Hypothalamus (tissue), 51 donors: ENCODE measurements at regions not wholly inside any gene's neighbourhood (a gene's known extent, or its start where the extent isn't known, plus 50 kb on each side); places are given as distances from the start of the nearest gene placed in this dataset.
A peak's percentile ranks its signal among the peaks of the same experiment; 100 is the strongest.
"Not testable (repeated sequence)": the region's sequence is repeated elsewhere in the genome, so short reads cannot be mapped to it uniquely, and the experiment has no call there.

Source experiments
- DNase-seq, 51 donors: peaks; one replicate each; lab custom pipeline; 2025; lab: John Stamatoyannopoulos, UW

GRCh38 chr7:114799628-114800028 is 122.3 kb upstream of the MDFIC start:
- DNase-seq, result no peak

- DNase-seq, result no peak
Observed at GRCh38 chr7:114802632-114803031, 119.3 kb upstream of the MDFIC start.

- DNase-seq, result no peak
Observed at GRCh38 chr7:114806590-114807162, 115.2 kb upstream of the MDFIC start.

GRCh38 chr7:114812570-114812969 is 109.3 kb upstream of the MDFIC start:
- DNase-seq, result no peak

GRCh38 chr7:114813624-114814023 is 108.3 kb upstream of the MDFIC start:
- no peak for DNase-seq

- not testable (repeated sequence) for DNase-seq
Observed at GRCh38 chr7:114817036-114817435, 104.9 kb upstream of the MDFIC start.

- no peak for DNase-seq
Observed at GRCh38 chr7:114818501-114818900, 103.4 kb upstream of the MDFIC start.

GRCh38 chr7:114819616-114820362 is 102.1 kb upstream of the MDFIC start:
- no peak for DNase-seq

GRCh38 chr7:114821030-114821900 is 100.6 kb upstream of the MDFIC start:
- DNase-seq, result no peak

GRCh38 chr7:114822131-114822530 is 99.8 kb upstream of the MDFIC start:
- no peak for DNase-seq

- DNase-seq, result no peak
Observed at GRCh38 chr7:114822844-114823243, 99.0 kb upstream of the MDFIC start.

- peak in 1 of 51 donors; percentile 0 for DNase-seq
Observed at GRCh38 chr7:114823290-114823689, 98.6 kb upstream of the MDFIC start.

- no peak for DNase-seq
Observed at GRCh38 chr7:114825423-114825951, 96.4 kb upstream of the MDFIC start.

- DNase-seq, result no peak
Observed at GRCh38 chr7:114830952-114831351, 90.9 kb upstream of the MDFIC start.

GRCh38 chr7:114832906-114833595 is 88.8 kb upstream of the MDFIC start:
- no peak for DNase-seq

GRCh38 chr7:114835303-114835702 is 86.6 kb upstream of the MDFIC start:
- DNase-seq, result no peak

- DNase-seq, result no peak
Observed at GRCh38 chr7:114835861-114836260, 86.0 kb upstream of the MDFIC start.

- no peak for DNase-seq
Observed at GRCh38 chr7:114842551-114843065, 79.3 kb upstream of the MDFIC start.

- no peak for DNase-seq
Observed at GRCh38 chr7:114843102-114843501, 78.8 kb upstream of the MDFIC start.

- no peak for DNase-seq
Observed at GRCh38 chr7:114851406-114852061, 70.4 kb upstream of the MDFIC start.
